ENCODE measurements at regions not wholly inside any gene's neighbourhood (a gene's known extent, or its start where the extent isn't known, plus 50 kb on each side); places are given as distances from the start of the nearest gene placed in this dataset.

- no peak for TF ChIP-seq POLR2AphosphoS5 (IDR thresholded peaks at IDR 0.05; ENCODE audit: borderline replicate concordance, low read depth, low read length)
- no peak for TF ChIP-seq EZH2 (IDR thresholded peaks at IDR 0.05)
Measured at GRCh38 chr2:138101718-138102117, 137.4 kb downstream of the HNMT start.

Data from SK-N-MC (cell line).